NB4 (cell line): ENCODE measurements at regions not wholly inside any gene's neighbourhood (a gene's known extent, or its start where the extent isn't known, plus 50 kb on each side); places are given as distances from the start of the nearest gene placed in this dataset.

Source experiments
- DNase-seq: peaks from one replicate; pipeline ENCODE4 v3.0.0; 2010; ENCODE audit warnings: low read depth
- H3K4me3 ChIP-seq: one replicate; pipeline ENCODE4 v1.5.1; 2011; ENCODE audit warnings: mild to moderate bottlenecking, low read depth, low read length, moderate library complexity
- CTCF ChIP-seq: IDR thresholded peaks from one replicate; pipeline ENCODE4 v1.5.1; 2012; ENCODE audit warnings: low read depth, low read length
- MAX ChIP-seq: IDR thresholded peaks from 2 replicates; pipeline ENCODE4 v1.6.1; 2011; ENCODE audit warnings: low read depth, low read length
- MYC ChIP-seq: IDR thresholded peaks from 2 replicates; pipeline ENCODE4 v1.6.1; 2011; ENCODE audit warnings: low read depth, low read length
- POLR2A ChIP-seq: IDR thresholded peaks from 2 replicates; pipeline ENCODE4 v1.6.1; 2011; ENCODE audit warnings: mild to moderate bottlenecking; ENCODE audit not compliant: insufficient read length; ENCODE audit errors: extremely low read depth

GRCh38 chr12:105464406-105464805 lies 133.9 kb downstream of the C12orf75 start:
- TF ChIP-seq POLR2A (no peak), MAX (no peak), MYC (no peak), CTCF (no peak)
- DNase-seq, result no peak
- H3K4me3 ChIP-seq, result no peak overlapping the region

- TF ChIP-seq MYC, result no peak
- no peak for TF ChIP-seq POLR2A
- TF ChIP-seq CTCF, result no peak
- no peak for TF ChIP-seq MAX
- DNase-seq, result no peak
- H3K4me3 ChIP-seq, result no peak overlapping the region
Measured at GRCh38 chr12:105466231-105466900, 135.9 kb downstream of the C12orf75 start.

GRCh38 chr12:105466901-105467598 lies 136.6 kb downstream of the C12orf75 start:
- TF ChIP-seq MYC (no peak), MAX (no peak), CTCF (no peak), POLR2A (no peak)
- DNase-seq, result no peak
- no peak overlapping the region for H3K4me3 ChIP-seq

- no peak for TF ChIP-seq CTCF
- TF ChIP-seq MAX, result no peak
- TF ChIP-seq MYC, result no peak
- TF ChIP-seq POLR2A, result no peak
- no peak overlapping the region for H3K4me3 ChIP-seq
- no peak for DNase-seq
Measured at GRCh38 chr12:105467710-105468366, 137.3 kb downstream of the C12orf75 start.

GRCh38 chr12:105468464-105468863 lies 138.0 kb downstream of the C12orf75 start:
- no peak overlapping the region for H3K4me3 ChIP-seq
- TF ChIP-seq CTCF, result no peak
- TF ChIP-seq MAX, result no peak
- TF ChIP-seq POLR2A, result no peak
- no peak for TF ChIP-seq MYC
- DNase-seq, result no peak
